ENCODE measurements at regions not wholly inside any gene's neighbourhood (a gene's known extent, or its start where the extent isn't known, plus 50 kb on each side); places are given as distances from the start of the nearest gene placed in this dataset.

GRCh38 chr5:129217179-129217578 lies 122.6 kb downstream of the ISOC1 start:
- TF ChIP-seq EZH2 (IDR thresholded peaks at IDR 0.05; ENCODE audit: borderline replicate concordance, low read length), result no peak
- no peak for TF ChIP-seq CTCF (conservative IDR thresholded peaks at IDR 0.05 in 1 of 2, IDR thresholded peaks at IDR 0.05 in 1 of 2; ENCODE audit: extremely low read depth in 1 of 2, insufficient read depth in 1 of 2, low read depth in 1 of 2, low read length in 2 of 2)
